ENCODE measurements at regions not wholly inside any gene's neighbourhood (a gene's known extent, or its start where the extent isn't known, plus 50 kb on each side); places are given as distances from the start of the nearest gene placed in this dataset.

- no TSS peak for BruUV-seq (replicated peaks)
- H3K27me3 ChIP-seq (ENCODE audit: low read length) = no peaks in the 10 kb centered on the region
- no peaks in the 10 kb centered on the region for H3K9me3 ChIP-seq (ENCODE audit: low read length)
- no peak overlapping the region for H3K27ac ChIP-seq (ENCODE audit: low read length)
- TF ChIP-seq CTCF (conservative IDR thresholded peaks at IDR 0.05; ENCODE audit: low read depth, low read length) = no peak
- no peak for TF ChIP-seq EZH2 (IDR thresholded peaks at IDR 0.05; ENCODE audit: low read length, unreplicated experiment)
- no peak for TF ChIP-seq EZH2phosphoT487 (IDR thresholded peaks at IDR 0.05; ENCODE audit: borderline replicate concordance, low read length)
- no peak overlapping the region for H3K9ac ChIP-seq (ENCODE audit: low read length)
- DNase-seq (no peak), ATAC-seq (no peak)
- no peaks in the 10 kb centered on the region for H3K4me1 ChIP-seq (ENCODE audit: insufficient read depth, low read length)
- no peak overlapping the region for H3K4me2 ChIP-seq (ENCODE audit: low read length)
- H3F3A ChIP-seq (ENCODE audit: low read length, unreplicated experiment) = no peaks in the 10 kb centered on the region
- intact Hi-C loops (cut with micrococcal nuclease) = no loop called here
- no peaks in the 10 kb centered on the region for H4K20me1 ChIP-seq (ENCODE audit: low read length)
- ChIA-PET CTCF (no interaction called here), POLR2A (ENCODE audit: unreplicated experiment) (no interaction called here)
- no peaks in the 10 kb centered on the region for H3K79me2 ChIP-seq (ENCODE audit: low read length)
- H2AFZ ChIP-seq (ENCODE audit: low read length) = no peak overlapping the region
- H3K4me3 ChIP-seq (ENCODE audit: low read length) = no peak overlapping the region
- H3K9me2 ChIP-seq (replicated peaks; ENCODE audit: low read length) = no peaks in the 10 kb centered on the region
- no peaks in the 10 kb centered on the region for H3K36me3 ChIP-seq (ENCODE audit: low read depth, low read length)
Measured at GRCh38 chr6:103081876-103082630, 1688.5 kb downstream of the GRIK2 start.

GRCh38 chr6:103081126-103081525, 1687.6 kb downstream of the GRIK2 start:
- no peaks in the 10 kb centered on the region for H3F3A ChIP-seq (ENCODE audit: low read length, unreplicated experiment)
- CTCF ChIA-PET = no interaction called here
- no peak overlapping the region for H2AFZ ChIP-seq (ENCODE audit: low read length)
- no peaks in the 10 kb centered on the region for H3K36me3 ChIP-seq (ENCODE audit: low read depth, low read length)
- TF ChIP-seq EZH2 (IDR thresholded peaks at IDR 0.05; ENCODE audit: low read length, unreplicated experiment) (no peak), CTCF (conservative IDR thresholded peaks at IDR 0.05; ENCODE audit: low read depth, low read length) (no peak), EZH2phosphoT487 (IDR thresholded peaks at IDR 0.05; ENCODE audit: borderline replicate concordance, low read length) (no peak)
- H3K27ac ChIP-seq (ENCODE audit: low read length) = no peak overlapping the region
- H3K4me3 ChIP-seq (ENCODE audit: low read length) = no peak overlapping the region
- H3K4me1 ChIP-seq (ENCODE audit: insufficient read depth, low read length) = no peaks in the 10 kb centered on the region
- ATAC-seq (no peak), DNase-seq (no peak)
- no peaks in the 10 kb centered on the region for H4K20me1 ChIP-seq (ENCODE audit: low read length)
- no peaks in the 10 kb centered on the region for H3K27me3 ChIP-seq (ENCODE audit: low read length)
- BruUV-seq (replicated peaks) = no TSS peak
- H3K4me2 ChIP-seq (ENCODE audit: low read length) = no peak overlapping the region
- H3K9me2 ChIP-seq (replicated peaks; ENCODE audit: low read length) = no peaks in the 10 kb centered on the region
- no peak overlapping the region for H3K9ac ChIP-seq (ENCODE audit: low read length)
- H3K79me2 ChIP-seq (ENCODE audit: low read length) = no peaks in the 10 kb centered on the region
- POLR2A ChIA-PET (ENCODE audit: unreplicated experiment) = no interaction called here
- intact Hi-C loops (cut with micrococcal nuclease) = no loop called here
- no peaks in the 10 kb centered on the region for H3K9me3 ChIP-seq (ENCODE audit: low read length)

- no TSS peak for BruUV-seq (replicated peaks)
- TF ChIP-seq EZH2phosphoT487 (IDR thresholded peaks at IDR 0.05; ENCODE audit: borderline replicate concordance, low read length) = no peak
- no peak for TF ChIP-seq CTCF (conservative IDR thresholded peaks at IDR 0.05; ENCODE audit: low read depth, low read length)
- TF ChIP-seq EZH2 (IDR thresholded peaks at IDR 0.05; ENCODE audit: low read length, unreplicated experiment) = no peak
- Histone ChIP-seq H3K9ac (ENCODE audit: low read length) (no peak overlapping the region), H3K27me3 (ENCODE audit: low read length) (no peaks in the 10 kb centered on the region), H3F3A (ENCODE audit: low read length, unreplicated experiment) (no peaks in the 10 kb centered on the region), H2AFZ (ENCODE audit: low read length) (no peak overlapping the region), H3K4me1 (ENCODE audit: insufficient read depth, low read length) (no peaks in the 10 kb centered on the region), H3K36me3 (ENCODE audit: low read depth, low read length) (no peaks in the 10 kb centered on the region), H3K4me2 (ENCODE audit: low read length) (no peak overlapping the region), H3K4me3 (ENCODE audit: low read length) (no peak overlapping the region), H3K27ac (ENCODE audit: low read length) (no peak overlapping the region), H3K9me3 (ENCODE audit: low read length) (no peaks in the 10 kb centered on the region), H4K20me1 (ENCODE audit: low read length) (no peaks in the 10 kb centered on the region), H3K79me2 (ENCODE audit: low read length) (no peaks in the 10 kb centered on the region), H3K9me2 (replicated peaks; ENCODE audit: low read length) (no peaks in the 10 kb centered on the region)
- DNase-seq = no peak
- ATAC-seq = no peak
- intact Hi-C loops (cut with micrococcal nuclease) = no loop called here
- POLR2A ChIA-PET (ENCODE audit: unreplicated experiment) = no interaction called here
- CTCF ChIA-PET = no interaction called here
Measured at GRCh38 chr6:103080497-103080896, 1687.0 kb downstream of the GRIK2 start.

All from PC-3 (cell line).